Stimulated activated CD4-positive, alpha-beta T cell treated with anti-CD3 and anti-CD28 coated beads, TNF-alpha, amount 100 ng/mL, for 24 hours (primary cell): ENCODE measurements at regions not wholly inside any gene's neighbourhood (a gene's known extent, or its start where the extent isn't known, plus 50 kb on each side); places are given as distances from the start of the nearest gene placed in this dataset.

Experiments
- DNase-seq, 3 experiments: peaks; one replicate each; pipeline ENCODE4 v3.0.0-alpha.2; 2020; ENCODE audit warnings: low read depth in 3 of 3

DNA sequence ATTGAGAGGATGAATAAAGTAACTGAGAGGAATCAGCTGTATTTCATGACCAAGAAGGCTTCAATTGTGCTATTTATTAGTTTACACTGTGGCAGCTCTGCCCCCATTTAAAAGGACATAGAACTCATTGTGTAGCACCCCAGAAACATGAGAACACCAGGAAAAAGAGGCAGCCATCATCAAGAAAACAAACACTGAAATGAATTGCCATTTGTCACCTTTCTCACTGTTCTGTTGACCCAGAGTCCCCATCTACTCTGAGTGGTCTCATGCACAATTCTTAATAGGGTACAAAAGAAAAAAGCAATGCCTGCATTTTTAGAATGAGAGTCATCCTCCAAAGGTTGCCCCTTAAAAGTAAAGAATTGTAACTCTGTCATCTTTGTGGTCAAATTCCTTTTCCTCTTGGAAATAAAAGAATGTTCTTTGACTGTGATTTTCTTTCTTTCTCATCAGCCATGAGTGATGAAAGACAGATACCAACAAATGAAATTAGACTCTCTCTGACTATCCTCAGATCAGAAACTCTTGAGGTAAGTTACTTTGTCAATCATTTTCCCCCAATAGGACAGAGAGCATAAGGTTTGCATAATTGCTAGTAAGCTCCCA lies 1941.9 kb upstream of the PIK3C3 start:
- no peak for DNase-seq

DNA sequence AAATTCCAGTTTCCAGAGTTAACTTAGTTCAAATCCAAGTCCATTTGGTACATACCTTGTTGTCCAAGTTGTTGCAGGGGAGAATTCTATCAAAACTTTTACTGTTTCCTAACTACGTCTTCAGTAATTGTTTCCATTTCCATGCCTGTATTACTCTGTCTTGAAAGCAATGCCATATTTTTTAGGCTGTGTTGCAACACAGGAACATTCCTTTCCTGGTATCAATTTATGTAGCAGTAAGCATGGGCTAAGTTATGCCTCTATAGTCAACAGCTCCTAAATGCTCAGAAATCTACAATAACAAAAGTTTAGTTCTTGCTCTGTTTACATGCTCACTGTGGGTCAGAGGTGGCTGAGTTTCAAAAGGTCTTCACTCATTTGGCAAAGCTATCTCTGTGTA lies 1943.8 kb upstream of the PIK3C3 start:
- no peak for DNase-seq

DNA sequence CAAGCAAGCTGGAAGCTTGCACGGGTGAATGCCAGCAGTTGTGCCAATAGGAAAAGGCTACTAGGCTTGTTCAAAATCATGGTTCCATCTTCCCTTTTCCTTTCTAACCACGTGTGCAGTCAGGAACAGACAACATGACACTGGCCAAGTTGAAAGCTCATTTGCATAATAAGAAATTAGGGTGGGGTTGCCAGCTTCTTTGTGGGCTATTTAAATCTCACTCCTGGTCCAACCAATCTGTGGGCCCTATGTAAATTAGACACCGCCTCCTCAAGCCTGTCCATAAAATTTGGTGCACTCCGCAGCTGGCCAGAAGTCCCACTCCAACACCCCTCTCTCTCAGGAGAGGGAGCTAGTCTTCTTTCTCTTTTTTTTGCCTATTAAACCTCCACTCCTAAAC lies 1948.4 kb upstream of the PIK3C3 start:
- DNase-seq, result no peak

DNA sequence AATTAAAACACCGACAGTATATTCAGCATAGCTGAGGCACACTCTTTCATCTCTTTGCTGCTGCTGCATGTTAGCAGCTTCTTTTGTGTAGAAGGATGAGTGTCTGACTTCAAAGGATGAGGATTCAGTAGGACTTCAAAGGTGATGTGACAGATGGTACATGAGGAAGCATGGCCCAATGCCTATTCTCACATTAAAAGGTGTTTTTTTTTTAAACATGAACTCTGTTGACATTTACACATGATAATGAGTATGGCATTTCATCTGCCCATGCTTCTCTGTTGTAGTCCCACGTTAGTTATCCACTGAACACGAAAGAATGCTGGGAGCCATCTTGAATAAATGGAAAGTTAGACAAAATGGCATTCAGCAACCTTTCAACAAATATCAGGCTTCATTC lies 1950.8 kb upstream of the PIK3C3 start:
- DNase-seq, result no peak

DNA sequence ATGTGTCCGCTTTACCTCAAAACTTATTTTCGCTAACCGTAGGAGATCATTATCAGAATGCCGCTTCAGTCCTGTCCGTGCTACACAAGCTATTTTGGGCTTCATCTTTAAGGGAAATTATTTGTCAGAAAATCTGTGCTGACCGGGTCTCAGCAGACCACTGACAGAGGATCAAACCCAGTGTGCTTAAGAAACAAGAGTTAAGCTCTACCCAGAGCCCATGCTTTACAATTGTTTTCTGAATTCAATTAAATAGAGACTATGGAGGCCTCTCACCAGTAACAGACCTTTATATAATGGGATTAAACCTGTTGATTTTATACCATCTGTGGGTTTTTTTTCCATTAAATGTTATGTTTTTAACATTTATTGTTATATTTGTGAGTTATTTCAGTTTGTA lies 1956.7 kb upstream of the PIK3C3 start:
- DNase-seq, result no peak

DNA sequence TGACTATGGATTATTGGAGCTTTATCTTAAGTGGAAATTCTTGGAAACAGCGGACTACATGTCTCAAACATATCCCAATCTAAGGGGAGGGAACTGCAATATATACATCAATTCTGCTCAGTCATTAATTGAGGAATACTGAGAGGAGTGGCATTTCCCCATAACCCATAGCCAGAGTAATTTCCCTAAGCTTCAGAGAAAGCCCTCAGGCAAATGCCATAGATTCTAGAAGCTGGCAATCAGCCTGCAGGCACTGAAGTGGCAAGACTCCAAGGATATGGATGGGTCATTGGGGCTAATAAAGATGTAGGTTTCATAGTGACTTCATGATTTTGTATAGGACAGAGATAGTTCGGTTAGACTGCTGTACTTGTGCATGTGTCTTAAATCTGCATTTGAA lies 1960.5 kb upstream of the PIK3C3 start:
- no peak for DNase-seq

DNA sequence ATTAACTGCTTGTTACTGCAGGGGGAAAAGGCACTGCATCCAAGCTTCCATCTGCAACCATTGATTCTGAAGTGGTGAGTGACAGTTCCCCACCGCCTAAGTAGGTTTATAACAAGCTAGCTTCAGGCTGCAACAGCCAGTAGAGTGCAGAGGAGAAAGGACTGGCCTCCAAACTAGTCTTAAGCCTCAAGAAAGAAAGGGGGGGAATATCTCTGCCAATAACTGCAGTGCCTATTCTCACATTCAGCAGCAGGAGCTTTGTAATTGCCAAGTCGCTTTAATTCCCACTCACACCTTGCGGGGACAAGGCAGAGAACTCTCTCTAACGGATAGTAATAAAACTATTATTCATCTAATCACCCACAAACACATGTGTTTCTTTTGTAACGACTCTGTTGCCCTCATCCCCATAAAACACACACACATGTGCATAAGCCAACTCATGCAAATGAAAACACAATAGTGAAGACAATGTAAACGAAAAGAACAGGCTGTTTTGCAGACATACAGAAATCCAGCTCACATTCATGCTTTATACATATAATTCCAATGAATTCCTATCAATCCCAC lies 1963.3 kb upstream of the PIK3C3 start:
- DNase-seq, result no peak

DNA sequence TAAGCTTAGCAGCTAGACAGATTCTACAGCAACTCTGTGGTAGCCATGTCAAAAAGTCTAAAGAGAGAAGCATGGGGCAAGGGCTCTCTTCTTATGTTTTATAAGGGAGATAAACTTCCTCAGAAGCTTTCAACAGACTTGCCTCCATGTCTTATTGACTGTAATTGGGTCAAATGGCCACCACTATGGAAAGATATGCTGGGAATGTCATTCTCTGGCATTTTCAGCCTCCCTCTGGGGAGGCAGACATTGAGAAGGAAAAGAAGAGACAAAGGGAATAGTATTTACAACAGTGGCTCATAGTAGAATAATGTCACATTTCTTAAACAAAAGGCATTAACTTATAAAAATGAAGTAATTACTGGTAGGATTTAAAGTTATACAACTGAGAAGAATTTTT lies 1964.5 kb upstream of the PIK3C3 start:
- no peak for DNase-seq

DNA sequence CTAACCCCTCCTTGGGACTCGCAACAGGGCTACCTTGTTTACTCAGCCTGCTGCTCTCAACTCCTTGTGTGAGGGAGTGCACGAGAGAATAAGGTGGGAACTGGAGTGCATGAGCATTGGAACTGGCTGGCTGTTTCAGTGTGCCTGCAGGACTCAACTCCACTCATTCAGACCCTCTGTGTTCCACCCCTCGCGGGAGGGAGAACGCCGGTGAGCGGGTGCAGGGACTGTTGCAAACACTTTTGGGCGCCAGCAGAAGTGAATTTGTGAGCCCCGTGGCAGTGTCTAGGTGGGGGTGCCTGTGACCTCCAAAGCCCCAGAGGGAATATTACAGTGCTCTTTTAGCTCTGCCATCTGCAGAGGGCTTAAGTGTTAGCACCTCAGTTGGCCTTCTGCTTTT lies 1978.3 kb upstream of the PIK3C3 start:
- DNase-seq, result no peak

DNA sequence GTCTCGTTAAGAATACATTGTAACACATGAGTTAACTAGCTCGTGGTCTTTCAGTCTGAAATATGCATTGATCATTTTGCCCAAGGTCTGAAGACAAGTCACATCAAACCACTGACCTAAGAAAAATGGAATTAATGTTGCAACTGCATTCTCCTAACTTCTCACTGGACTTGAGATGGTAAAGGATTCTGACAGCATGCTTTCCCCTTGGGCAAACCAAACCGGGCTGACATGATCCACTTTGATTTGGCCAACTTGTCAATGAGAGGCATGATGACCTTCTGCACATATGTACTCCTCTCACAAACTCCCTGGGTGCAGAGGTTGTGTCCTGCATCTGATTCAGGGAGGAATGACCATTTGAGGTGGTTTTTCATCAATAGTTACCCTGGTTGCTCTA lies 1982.5 kb upstream of the PIK3C3 start:
- no peak for DNase-seq

DNA sequence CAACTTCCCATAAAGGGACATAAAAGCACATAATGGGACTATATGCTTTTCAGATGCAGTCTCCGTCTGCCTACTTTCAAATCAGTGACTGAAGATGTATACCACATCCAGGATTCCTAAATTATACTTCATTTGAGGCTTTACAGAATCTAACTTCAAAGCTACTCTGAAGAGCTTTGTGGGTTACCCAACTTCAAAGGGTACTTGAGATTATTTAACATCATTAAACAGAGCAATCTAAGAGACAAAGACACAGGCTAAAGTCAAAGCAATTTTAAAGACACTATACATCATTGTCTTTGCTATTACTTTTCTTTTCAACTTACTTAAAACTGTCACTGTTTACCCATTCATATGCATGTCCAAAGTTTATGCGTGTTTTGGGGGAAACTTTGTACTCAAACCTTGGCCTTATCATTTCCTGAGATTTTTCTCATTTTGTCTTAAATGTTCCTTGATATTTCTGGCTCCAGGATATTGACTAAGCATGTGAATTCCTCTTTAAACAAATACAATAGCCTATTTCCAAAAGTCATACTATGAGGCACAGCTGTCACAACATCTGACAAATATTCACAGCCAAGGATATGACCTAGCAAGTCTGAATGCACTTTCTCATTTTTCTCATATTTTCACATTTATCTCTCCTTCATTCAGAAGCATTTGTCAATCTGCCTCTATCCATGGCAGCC lies 1985.1 kb upstream of the PIK3C3 start:
- no peak for DNase-seq

DNA sequence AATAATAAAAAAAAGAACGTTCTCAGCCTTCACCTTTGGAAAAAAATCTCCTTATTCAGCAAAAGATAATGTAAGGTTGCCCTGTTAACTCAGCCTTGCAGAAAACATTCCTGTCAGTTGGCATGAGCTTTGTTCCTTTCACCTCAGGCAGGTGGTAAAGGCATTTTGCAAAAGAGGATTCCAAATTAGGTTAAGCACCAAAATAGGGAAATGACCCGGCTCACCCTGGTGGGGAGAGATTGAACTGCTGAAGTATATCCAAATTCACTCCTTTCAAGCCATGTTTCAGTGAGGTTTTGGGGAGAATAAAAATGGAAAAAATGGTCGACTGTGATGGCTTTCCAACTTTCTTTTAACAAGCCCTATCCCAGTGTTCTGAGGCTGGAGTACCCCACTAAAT lies 1988.8 kb upstream of the PIK3C3 start:
- no peak for DNase-seq

DNA sequence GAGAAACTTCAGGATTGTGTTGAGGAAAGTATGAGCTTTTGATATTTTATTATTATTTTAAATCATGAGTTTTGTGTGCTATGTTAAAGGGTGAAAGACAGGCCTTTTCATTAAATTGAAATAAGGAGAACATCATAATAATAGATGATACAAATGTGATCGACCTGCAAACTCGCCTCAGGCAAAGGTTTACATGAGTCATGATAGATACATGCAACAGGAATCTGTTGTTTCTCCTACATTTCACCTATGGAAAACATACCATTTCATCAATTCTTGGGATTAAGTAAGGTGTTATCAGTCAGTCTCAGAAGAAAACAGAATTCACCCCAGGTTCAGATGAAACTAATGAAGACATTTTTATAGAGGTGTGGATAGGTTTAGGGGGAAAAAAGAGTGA lies 1992.5 kb upstream of the PIK3C3 start:
- DNase-seq, result no peak

DNA sequence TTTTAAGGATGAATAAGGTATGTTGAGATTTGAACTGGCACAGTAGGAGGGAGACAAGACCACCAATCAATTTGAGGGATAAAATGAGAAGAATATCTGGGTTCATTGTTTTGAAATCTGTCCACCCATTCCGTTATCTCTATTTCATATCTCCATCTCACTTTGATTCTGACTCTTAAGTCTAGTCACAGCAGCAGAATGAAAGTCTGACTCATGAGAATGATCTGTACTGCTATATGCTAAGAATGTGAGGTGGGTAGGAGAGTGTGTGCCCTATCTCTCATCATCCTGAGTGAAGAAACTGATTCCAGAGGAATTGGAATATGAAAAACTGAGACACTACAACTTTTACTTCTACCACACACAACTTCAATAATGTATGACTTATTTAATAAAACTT lies 1994.5 kb upstream of the PIK3C3 start:
- no peak for DNase-seq

DNA sequence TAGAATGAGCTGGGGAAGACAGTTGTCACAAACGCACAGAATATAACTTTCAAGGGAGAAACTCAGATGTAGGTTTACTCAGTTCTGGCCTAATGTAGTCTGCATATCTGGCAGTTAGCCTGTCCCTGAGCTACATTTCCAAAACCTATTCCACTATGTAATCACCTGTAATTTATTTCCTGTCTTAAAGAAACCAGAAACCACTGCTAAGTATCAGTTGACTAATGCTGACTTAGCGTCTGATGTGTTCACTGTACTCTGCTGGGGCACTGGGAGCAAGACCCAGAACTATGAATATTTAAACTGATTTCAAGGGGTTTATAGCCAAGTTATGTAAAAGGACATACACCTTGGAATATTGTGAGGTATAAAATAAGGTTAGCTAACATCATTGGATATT lies 1995.2 kb upstream of the PIK3C3 start:
- DNase-seq, result no peak

DNA sequence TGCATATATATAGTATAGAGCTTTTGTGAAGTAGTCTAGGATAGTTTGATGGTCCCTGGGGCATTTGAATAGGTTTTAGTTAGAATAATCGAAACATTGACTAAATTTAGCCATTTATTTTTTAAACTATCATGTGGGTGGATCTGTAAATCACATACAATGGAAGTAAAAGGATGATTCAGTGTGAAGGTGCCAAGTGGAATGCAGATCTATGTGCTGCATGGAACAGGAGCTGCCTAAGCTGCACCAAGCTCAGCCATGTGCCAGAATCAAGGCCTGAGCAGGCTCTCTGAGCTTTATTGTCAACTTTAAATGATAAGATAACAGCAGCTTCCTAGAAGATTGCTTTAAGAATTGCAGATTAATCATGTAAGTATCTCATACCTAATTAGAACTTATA lies 1996.2 kb upstream of the PIK3C3 start:
- no peak for DNase-seq

DNA sequence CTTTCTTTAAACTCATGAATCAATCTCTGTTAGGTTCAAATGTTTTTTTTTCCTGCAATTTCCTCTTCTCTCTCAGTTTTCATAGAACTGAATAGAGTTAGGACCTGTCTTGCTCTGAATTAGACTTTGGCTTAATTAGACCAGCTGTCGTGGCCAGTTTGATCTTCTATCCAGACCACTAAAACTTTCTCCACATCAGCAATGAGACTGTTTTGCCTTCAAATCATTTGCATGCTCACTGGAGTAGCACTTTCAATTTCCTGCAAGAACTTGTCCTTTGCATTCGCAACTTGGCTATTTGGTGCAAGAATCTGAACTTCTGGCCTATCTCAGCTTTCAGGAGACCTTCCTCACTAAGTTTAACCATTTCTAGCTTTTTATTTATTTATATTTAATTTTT lies 2002.2 kb upstream of the PIK3C3 start:
- no peak for DNase-seq

DNA sequence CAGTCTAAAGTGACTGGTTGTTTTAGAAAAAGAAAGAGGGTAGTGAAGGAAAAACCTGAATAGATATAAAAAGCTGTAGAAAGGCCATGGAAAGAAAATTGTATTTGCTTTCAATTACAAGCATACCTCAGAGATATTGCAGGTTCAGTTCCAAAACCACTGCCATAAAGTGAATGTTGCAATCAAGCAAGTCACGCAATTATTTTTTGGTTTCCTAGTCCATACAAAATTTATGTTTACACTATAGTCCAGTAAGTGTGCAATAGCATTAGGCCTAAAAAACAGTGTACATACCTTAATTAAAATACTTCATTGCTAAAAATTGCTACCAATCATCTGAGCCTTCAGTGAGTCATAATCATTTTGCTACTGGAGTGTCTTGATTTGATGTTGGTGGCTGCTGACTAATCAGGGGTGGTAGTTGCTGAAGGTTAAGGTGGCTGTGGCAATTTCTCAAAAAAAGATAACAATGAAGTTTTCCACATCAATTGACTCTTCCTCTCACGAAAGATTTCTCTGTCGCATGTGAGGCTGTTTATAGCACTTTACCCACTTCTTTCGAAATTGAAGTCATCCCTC lies 2003.8 kb upstream of the PIK3C3 start:
- no peak for DNase-seq

DNA sequence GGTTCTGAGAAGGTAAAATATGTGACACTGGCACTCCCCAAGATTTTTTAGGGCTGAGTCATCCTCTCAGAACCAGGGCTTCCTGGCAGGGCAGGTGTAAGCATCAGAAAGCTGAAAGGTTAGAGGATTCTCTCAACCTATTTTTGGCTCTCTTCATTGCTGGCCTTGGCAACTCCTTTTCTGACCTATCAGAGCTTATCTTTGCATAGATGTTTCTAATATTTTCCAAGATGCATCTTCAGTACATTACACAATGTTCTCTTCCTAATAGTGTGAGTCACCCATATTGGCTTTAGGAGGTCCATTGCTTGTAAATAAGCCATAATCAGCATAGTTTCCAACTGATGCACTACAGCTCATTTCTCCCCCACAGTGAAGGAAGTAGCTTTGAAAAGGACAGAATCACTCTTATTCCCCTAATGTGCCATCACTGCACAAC lies 2008.4 kb upstream of the PIK3C3 start:
- no peak for DNase-seq

DNA sequence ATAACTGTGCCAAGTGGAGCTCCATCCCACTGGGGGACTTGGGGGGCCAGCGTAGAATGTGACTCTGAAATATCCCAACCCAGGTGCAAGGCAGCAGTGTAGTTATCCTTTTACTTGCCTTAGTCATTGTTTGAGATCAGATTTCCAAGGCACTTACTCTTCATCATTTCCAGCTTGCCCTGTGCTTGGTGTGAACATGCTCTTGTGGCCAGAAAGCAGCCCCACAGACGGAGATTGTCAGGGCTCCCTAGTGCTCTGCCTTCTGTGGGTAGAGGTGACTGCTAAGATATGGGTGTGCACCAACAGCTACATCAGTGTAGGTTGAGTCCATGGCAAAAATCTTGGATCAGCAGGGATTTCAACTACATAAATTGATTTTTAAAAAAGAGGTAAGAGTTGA lies 2010.0 kb upstream of the PIK3C3 start:
- DNase-seq, result no peak

DNA sequence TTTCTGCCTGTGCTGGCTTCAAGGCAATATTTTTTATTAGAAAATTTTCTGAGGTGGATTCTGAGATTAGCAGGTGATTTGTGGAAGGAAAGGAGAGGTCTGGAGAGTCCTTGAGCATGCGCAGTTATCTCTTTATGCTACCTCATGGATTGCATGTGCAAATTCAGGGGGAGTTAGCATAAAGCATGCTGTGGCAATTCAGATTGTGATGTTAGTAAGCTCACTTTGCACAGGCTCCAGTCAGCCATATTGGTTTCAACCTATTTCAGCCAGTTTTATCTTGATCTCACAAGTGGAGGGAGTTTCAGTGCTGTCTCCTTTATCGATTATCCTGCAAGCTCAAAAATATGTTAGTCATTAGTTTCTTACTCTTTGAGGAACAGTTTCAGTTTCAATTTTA lies 2012.3 kb upstream of the PIK3C3 start:
- DNase-seq, result no peak

DNA sequence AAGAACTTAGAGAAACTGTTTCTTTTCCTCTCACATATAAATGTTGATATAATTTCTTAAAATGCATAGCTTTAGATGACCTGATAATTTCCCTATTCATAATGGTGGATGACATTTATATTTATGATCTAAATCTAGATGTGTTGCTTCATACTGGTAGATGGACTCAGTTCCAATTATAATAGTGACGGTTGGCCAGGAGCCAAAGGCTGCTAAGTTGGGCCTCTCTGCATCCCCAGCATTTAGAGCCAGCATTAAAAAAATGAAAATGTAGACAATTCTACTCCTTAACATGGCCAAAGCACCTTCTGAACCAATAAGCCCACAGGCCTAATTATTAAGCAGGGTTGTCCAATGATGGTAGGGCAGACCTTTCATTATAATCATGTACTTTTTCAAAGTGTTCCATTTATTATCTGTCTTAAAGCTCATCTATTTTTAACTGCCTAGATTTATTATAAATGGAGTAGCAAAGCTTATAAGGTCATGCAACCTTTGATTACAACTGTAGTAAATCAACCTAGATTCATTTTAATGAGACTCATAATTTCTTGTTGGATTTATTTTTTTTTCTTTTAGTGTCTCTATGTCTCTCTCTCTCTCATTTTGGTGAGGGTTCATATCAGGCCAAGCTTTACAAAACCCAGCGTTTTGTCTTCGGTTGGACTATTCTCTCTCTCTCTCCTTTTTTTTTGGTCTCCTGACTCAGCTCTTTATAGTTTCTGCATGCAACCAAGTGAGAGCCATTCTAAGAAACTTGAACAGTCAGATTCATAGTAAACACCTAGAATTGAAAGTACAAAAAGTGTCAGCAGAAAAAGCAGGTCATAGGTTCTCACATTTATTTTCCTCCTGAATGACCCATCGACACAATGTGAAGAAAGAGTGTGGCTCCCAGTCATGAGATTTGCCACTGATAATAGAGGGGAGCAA lies 2016.1 kb upstream of the PIK3C3 start:
- DNase-seq, result no peak
